Hypothalamus (tissue), 51 donors: ENCODE measurements at regions not wholly inside any gene's neighbourhood (a gene's known extent, or its start where the extent isn't known, plus 50 kb on each side); places are given as distances from the start of the nearest gene placed in this dataset.

Experiments used
- DNase-seq, 51 donors: peaks; one replicate each; lab custom pipeline; 2025; lab: John Stamatoyannopoulos, UW

- no peak for DNase-seq
Observed at GRCh38 chrX:69110116-69110530, 55.1 kb downstream of the PJA1 start.

- peak in 1 of 51 donors; percentile 10 for DNase-seq
Observed at GRCh38 chrX:69109706-69110105, 55.5 kb downstream of the PJA1 start.

- DNase-seq, result no peak
Observed at GRCh38 chrX:69109036-69109663, 56.1 kb downstream of the PJA1 start.

- DNase-seq, result no peak
Observed at GRCh38 chrX:69107747-69108401, 57.4 kb downstream of the PJA1 start.

GRCh38 chrX:69107231-69107739 lies 58.0 kb downstream of the PJA1 start:
- DNase-seq, result no peak

GRCh38 chrX:69104756-69105434 lies 60.4 kb downstream of the PJA1 start:
- DNase-seq, result no peak

GRCh38 chrX:69103539-69103938 lies 61.7 kb downstream of the PJA1 start:
- no peak for DNase-seq

GRCh38 chrX:69102612-69103194 lies 62.5 kb downstream of the PJA1 start:
- no peak for DNase-seq

GRCh38 chrX:69101683-69102251 lies 63.5 kb downstream of the PJA1 start:
- DNase-seq, result no peak

GRCh38 chrX:69100478-69100877 lies 64.8 kb downstream of the PJA1 start:
- DNase-seq, result no peak

- peak in 1 of 51 donors; percentile 1 for DNase-seq
Observed at GRCh38 chrX:69097451-69098236, 67.6 kb downstream of the PJA1 start.

GRCh38 chrX:69096963-69097362 lies 68.3 kb downstream of the PJA1 start:
- peak in 3 of 51 donors; percentile 0 to 4 (median 1) for DNase-seq

- DNase-seq, result no peak
Observed at GRCh38 chrX:69094977-69095669, 70.1 kb downstream of the PJA1 start.

- peak in 25 of 51 donors; percentile 1 to 37 (median 19) for DNase-seq
Observed at GRCh38 chrX:69093960-69094871, 71.0 kb downstream of the PJA1 start.

GRCh38 chrX:69090022-69090421 lies 75.2 kb downstream of the PJA1 start:
- no peak for DNase-seq

GRCh38 chrX:69089203-69089602 lies 76.0 kb downstream of the PJA1 start:
- no peak for DNase-seq

- no peak for DNase-seq
Observed at GRCh38 chrX:69088171-69088938, 76.9 kb downstream of the PJA1 start.

- no peak for DNase-seq
Observed at GRCh38 chrX:69085826-69086225, 79.4 kb downstream of the PJA1 start.
